ENCODE measurements at regions not wholly inside any gene's neighbourhood (a gene's known extent, or its start where the extent isn't known, plus 50 kb on each side); places are given as distances from the start of the nearest gene placed in this dataset.

- DNase-seq, result no peak
- TF ChIP-seq POLR2A (IDR thresholded peaks at IDR 0.05; ENCODE audit: low read length) (no peak), GATA1 (IDR thresholded peaks at IDR 0.05; ENCODE audit: low read depth, low read length) (no peak)
Observed at GRCh38 chrX:5250106-5250505, 978.6 kb downstream of the NLGN4X start.

- DNase-seq, result no peak
- no peak for TF ChIP-seq POLR2A (IDR thresholded peaks at IDR 0.05; ENCODE audit: low read length)
- no peak for TF ChIP-seq GATA1 (IDR thresholded peaks at IDR 0.05; ENCODE audit: low read depth, low read length)
Observed at GRCh38 chrX:5242091-5242790, 986.4 kb downstream of the NLGN4X start.

- DNase-seq, result no peak
- TF ChIP-seq GATA1 (IDR thresholded peaks at IDR 0.05; ENCODE audit: low read depth, low read length) (no peak), POLR2A (IDR thresholded peaks at IDR 0.05; ENCODE audit: low read length) (no peak)
Observed at GRCh38 chrX:5236749-5237148, 991.9 kb downstream of the NLGN4X start.

- DNase-seq, result no peak
- TF ChIP-seq GATA1 (IDR thresholded peaks at IDR 0.05; ENCODE audit: low read depth, low read length), result no peak
- TF ChIP-seq POLR2A (IDR thresholded peaks at IDR 0.05; ENCODE audit: low read length), result no peak
Observed at GRCh38 chrX:5236096-5236495, 992.6 kb downstream of the NLGN4X start.

GRCh38 chrX:5233830-5234229 lies 994.8 kb downstream of the NLGN4X start:
- no peak for DNase-seq
- no peak for TF ChIP-seq GATA1 (IDR thresholded peaks at IDR 0.05; ENCODE audit: low read depth, low read length)
- no peak for TF ChIP-seq POLR2A (IDR thresholded peaks at IDR 0.05; ENCODE audit: low read length)

GRCh38 chrX:5220421-5220820 lies 1008.2 kb downstream of the NLGN4X start:
- no peak for DNase-seq
- TF ChIP-seq POLR2A (IDR thresholded peaks at IDR 0.05; ENCODE audit: low read length) (no peak), GATA1 (IDR thresholded peaks at IDR 0.05; ENCODE audit: low read depth, low read length) (no peak)

- no peak for DNase-seq
- TF ChIP-seq GATA1 (IDR thresholded peaks at IDR 0.05; ENCODE audit: low read depth, low read length), result no peak
Observed at GRCh38 chrX:5194806-5195205, 1033.9 kb downstream of the NLGN4X start.

- no peak for DNase-seq
- TF ChIP-seq POLR2A (IDR thresholded peaks at IDR 0.05; ENCODE audit: low read length), result no peak
- TF ChIP-seq GATA1 (IDR thresholded peaks at IDR 0.05; ENCODE audit: low read depth, low read length), result no peak
Observed at GRCh38 chrX:5180135-5180741, 1048.4 kb downstream of the NLGN4X start.

GRCh38 chrX:5176766-5177165 lies 1051.9 kb downstream of the NLGN4X start:
- TF ChIP-seq GATA1 (IDR thresholded peaks at IDR 0.05; ENCODE audit: low read depth, low read length), result no peak
- no peak for TF ChIP-seq POLR2A (IDR thresholded peaks at IDR 0.05; ENCODE audit: low read length)
- DNase-seq, result no peak

- TF ChIP-seq GATA1 (IDR thresholded peaks at IDR 0.05; ENCODE audit: low read depth, low read length), result no peak
- TF ChIP-seq POLR2A (IDR thresholded peaks at IDR 0.05; ENCODE audit: low read length), result no peak
- no peak for DNase-seq
Observed at GRCh38 chrX:5163663-5164062, 1065.0 kb downstream of the NLGN4X start.

- TF ChIP-seq GATA1 (IDR thresholded peaks at IDR 0.05; ENCODE audit: low read depth, low read length) (no peak), POLR2A (IDR thresholded peaks at IDR 0.05; ENCODE audit: low read length) (no peak)
- no peak for DNase-seq
Observed at GRCh38 chrX:5155301-5155700, 1073.4 kb downstream of the NLGN4X start.

GRCh38 chrX:5145957-5146356 lies 1082.7 kb downstream of the NLGN4X start:
- DNase-seq, result no peak

GRCh38 chrX:5142644-5143043 lies 1086.0 kb downstream of the NLGN4X start:
- TF ChIP-seq POLR2A (IDR thresholded peaks at IDR 0.05; ENCODE audit: low read length), result no peak
- TF ChIP-seq GATA1 (IDR thresholded peaks at IDR 0.05; ENCODE audit: low read depth, low read length), result no peak

More at GRCh38 chrX:5145957-5146356, 1082.7 kb downstream of the NLGN4X start:
- TF ChIP-seq GATA1 (IDR thresholded peaks at IDR 0.05; ENCODE audit: low read depth, low read length) (no peak), POLR2A (IDR thresholded peaks at IDR 0.05; ENCODE audit: low read length) (no peak)

GRCh38 chrX:5122181-5122678 lies 1106.4 kb downstream of the NLGN4X start:
- no peak for DNase-seq
- no peak for TF ChIP-seq POLR2A (IDR thresholded peaks at IDR 0.05; ENCODE audit: low read length)
- no peak for TF ChIP-seq GATA1 (IDR thresholded peaks at IDR 0.05; ENCODE audit: low read depth, low read length)

More at GRCh38 chrX:5142644-5143043, 1086.0 kb downstream of the NLGN4X start:
- no peak for DNase-seq

- no peak for DNase-seq
- no peak for TF ChIP-seq POLR2A (IDR thresholded peaks at IDR 0.05; ENCODE audit: low read length)
- no peak for TF ChIP-seq GATA1 (IDR thresholded peaks at IDR 0.05; ENCODE audit: low read depth, low read length)
Observed at GRCh38 chrX:5117816-5118215, 1110.9 kb downstream of the NLGN4X start.

Measured in erythroblast (primary cell).